GM18909 (cell line): ENCODE measurements at regions not wholly inside any gene's neighbourhood (a gene's known extent, or its start where the extent isn't known, plus 50 kb on each side); places are given as distances from the start of the nearest gene placed in this dataset.
"Not testable (repeated sequence)": the region's sequence is repeated elsewhere in the genome, so short reads cannot be mapped to it uniquely, and the experiment has no call there.

Experiments
- ATAC-seq: cut with Tn5 transposase; IDR thresholded peaks from one replicate; pipeline ENCODE4 v1.9.1; 2021; ENCODE audit warnings: mild to moderate bottlenecking; ENCODE audit not compliant: unreplicated experiment, poor library complexity

DNA sequence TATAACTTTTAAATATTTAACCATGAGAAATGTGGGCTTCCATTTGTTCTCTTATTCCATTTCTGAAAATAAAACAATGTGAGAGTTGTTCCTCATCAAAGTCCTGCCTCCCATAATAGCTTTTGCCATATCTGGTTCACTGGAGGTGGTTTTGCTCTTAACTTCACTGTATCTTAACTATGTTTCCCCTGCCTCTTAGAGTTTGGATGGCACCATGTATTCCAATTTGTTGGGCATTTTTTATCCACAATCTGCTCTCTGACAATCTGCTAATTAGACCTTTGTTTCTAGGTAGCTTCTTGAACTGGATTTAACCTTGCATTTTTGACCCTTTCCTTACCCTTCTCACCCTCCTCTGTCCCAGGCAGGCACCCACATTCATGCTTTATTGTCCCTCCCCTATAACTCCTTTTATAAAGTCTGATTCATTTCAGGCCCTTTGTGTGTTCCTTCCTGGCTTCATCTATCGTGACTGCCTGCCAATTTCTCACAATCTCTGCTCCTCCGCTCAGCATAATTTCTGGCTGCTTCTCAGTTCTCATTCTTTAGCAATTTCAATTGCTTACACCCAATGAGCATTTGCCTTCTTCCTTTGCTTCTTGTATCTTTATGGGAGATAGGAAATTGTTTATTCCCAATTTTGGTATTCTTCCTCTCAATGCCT is 144.2 kb upstream of the ARHGEF26 start:
- ATAC-seq: no peak

GRCh38 chr3:153978006-153978405 is 143.2 kb upstream of the ARHGEF26 start:
- ATAC-seq: no peak

DNA sequence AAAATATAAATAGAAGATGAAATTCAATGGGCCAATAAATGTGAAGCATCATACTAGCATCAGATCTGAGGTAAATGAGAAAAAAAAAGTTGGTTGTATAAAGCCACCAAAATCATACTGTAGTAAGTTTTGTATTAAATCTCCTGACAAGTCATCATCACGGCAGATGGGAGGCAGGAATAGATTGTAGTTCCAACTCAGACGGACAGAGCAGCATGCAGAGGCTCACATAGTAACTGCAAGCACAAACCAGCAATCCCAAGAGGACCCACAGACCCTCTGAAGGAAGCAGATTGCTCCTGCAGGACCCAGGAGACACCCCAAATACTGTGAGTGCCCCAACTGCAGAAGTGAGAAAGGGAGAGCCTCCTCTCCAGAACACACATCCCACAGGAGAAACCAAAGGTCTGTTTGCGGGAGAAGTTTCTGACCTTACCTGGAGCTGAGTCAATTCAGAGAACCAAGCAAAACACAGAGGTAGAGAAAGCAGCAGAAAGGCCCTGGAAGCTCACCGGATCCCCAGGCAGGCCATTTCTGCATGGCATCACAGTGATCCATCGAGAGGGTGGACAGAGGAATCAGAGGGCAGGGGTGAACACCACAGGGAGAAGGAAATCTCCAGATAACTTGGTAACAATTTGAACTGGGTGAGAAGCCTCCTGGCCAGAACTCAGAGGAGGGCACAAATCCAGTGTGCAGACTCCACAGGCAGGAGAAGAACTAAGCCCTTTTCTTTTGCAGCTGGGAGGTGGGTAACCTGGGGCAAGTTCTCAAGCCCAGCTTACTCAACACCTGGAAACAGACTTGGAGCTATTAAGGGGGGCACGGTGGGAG is 141.6 kb upstream of the ARHGEF26 start:
- no peak for ATAC-seq

DNA sequence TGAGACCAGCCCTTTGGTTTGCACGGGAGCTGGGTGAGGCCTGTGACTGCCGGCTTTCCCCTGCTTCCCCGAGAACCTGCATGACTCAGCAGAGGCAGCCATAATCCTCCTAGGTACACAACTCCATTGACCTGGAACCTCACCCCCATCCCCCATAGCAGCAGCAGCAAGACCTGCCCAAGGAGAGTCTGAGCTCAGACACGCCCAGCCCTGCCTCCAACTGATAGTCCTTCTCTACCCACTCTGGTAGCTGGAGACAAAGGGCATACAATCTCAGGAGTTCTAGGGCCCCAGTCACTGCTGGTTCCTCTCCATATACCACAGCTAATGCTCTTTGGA is 141.0 kb upstream of the ARHGEF26 start:
- ATAC-seq: no peak

DNA sequence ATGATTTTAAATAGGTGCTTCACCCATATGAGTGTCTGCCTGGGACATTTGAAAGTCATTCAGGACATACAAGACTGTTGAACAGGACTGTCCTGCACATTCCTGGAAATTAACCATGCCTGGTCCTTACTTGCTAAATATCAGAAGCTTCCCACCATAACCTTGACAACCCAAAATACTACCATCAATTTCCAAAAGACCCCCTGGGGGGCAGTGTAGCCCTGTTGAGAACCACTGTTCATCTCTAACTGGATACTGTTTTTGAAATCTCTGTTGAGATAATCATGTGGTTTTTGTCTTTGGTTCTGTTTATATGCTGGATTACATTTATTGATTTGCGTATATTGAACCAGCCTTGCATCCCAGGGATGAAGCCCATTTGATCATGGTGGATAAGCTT is 123.8 kb upstream of the ARHGEF26 start:
- not testable (repeated sequence) for ATAC-seq

GRCh38 chr3:154003649-154004048 is 117.5 kb upstream of the ARHGEF26 start:
- ATAC-seq: no peak

- ATAC-seq: no peak
Observed at GRCh38 chr3:154011036-154011435, 110.2 kb upstream of the ARHGEF26 start.

- no peak for ATAC-seq
Observed at GRCh38 chr3:154013736-154014135, 107.5 kb upstream of the ARHGEF26 start.

GRCh38 chr3:154015307-154015706 is 105.9 kb upstream of the ARHGEF26 start:
- ATAC-seq: no peak

GRCh38 chr3:154018100-154018696 is 103.0 kb upstream of the ARHGEF26 start:
- peak; percentile 85 for ATAC-seq

- no peak for ATAC-seq
Observed at GRCh38 chr3:154022606-154023005, 98.6 kb upstream of the ARHGEF26 start.

DNA sequence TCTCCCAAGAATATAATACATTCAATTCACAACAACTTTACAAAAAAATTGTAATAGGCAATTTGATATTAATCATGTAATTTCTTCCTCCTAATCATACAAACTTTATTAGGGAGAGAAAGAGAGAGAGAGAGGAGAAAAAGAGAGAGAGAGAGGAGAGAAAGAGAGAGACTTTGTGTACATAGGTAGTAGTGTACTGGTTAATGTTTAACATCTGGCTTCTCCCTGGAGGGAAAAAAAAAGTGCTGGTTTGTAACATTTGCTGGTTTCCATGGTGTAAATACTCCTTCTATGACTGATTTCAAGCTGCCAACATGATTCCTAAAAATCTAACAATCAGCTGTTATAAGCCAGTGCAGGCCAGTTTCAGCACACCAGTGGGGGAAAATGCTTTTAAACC is 98.0 kb upstream of the ARHGEF26 start:
- ATAC-seq: no peak

GRCh38 chr3:154025007-154025406 is 96.2 kb upstream of the ARHGEF26 start:
- no peak for ATAC-seq

GRCh38 chr3:154029926-154030325 is 91.3 kb upstream of the ARHGEF26 start:
- no peak for ATAC-seq

DNA sequence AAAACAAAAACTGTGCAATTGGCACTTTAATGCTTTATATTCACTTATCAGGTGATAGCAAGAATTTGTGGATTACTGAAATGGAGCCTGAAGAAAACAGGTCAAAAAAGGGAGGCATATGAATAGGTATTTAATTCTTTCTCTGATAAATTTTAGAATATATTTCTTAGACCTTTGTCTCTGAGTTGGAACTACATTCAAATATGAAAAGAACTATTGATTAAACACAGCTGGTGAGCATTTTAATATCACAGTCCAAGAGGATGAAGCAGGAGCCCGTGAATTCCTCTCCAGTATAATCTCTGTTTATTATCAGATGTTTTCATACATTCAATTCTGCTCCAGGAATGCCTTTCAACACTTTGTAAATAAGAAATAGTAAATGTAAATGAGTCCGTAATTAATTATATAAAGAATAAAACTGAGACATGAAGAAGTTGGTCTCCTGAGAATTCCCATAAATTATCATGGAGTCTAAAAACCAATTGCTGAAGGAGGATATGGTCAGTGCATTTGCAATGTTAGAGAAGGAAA is 86.3 kb upstream of the ARHGEF26 start:
- no peak for ATAC-seq

DNA sequence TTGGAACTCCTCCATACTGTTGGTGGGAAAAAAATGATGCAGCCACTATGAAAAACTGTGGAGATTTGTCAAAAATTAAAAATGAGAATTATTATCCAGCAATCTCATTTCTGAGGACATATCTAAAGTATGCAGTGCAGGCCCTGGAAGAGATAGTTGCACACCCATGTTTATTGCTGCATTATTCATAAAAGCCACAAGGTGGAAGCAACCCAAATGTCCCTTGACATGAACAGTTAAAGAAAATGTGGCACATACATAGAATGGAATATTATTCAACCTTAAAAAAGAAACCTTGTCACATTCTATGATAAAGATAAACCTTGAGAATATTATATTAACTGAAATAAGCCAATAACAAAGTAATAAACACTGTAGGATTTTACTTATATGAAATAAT is 80.9 kb upstream of the ARHGEF26 start:
- peak; percentile 80 for ATAC-seq

DNA sequence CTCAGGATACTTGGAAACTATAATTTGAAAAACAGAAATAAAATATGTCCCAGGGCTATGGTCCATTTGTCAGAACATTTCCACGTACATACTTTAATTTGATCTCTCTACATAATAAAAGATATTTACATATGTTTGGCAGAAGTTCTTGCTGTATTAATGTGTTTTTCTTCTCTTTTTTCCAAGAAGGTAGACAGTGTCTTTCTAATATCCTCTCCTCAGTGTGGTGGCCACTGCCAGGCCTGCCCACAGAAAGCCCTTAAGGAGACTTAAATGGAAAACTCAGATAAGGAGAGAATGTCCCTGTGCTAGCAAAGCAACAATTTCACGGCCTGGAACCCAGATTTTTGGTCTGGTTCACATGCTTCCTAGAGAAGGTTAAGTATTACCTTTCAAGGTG is 76.5 kb upstream of the ARHGEF26 start:
- ATAC-seq: no peak

- no peak for ATAC-seq
Observed at GRCh38 chr3:154050216-154050615, 71.0 kb upstream of the ARHGEF26 start.

- ATAC-seq: no peak
Observed at GRCh38 chr3:154050766-154051165, 70.4 kb upstream of the ARHGEF26 start.

DNA sequence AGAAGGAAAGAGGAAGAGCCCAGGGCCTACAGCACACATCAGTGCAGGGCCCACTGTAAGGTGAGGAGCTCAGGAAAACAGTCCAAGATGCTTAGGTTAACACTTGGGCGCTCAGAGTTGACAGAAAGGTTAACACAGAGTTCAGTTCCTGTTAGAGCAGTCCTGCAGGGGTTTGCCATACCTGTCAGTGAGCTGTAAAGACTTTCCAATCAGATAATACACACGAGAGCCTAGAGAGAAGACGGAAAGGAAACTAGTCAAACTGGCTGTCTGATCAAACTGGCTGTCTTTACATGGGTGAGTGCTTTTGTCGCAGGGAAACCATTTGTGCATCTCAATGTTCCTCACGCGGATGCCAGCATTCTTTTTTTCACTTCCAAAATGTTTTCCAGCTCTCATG is 61.4 kb upstream of the ARHGEF26 start:
- no peak for ATAC-seq

DNA sequence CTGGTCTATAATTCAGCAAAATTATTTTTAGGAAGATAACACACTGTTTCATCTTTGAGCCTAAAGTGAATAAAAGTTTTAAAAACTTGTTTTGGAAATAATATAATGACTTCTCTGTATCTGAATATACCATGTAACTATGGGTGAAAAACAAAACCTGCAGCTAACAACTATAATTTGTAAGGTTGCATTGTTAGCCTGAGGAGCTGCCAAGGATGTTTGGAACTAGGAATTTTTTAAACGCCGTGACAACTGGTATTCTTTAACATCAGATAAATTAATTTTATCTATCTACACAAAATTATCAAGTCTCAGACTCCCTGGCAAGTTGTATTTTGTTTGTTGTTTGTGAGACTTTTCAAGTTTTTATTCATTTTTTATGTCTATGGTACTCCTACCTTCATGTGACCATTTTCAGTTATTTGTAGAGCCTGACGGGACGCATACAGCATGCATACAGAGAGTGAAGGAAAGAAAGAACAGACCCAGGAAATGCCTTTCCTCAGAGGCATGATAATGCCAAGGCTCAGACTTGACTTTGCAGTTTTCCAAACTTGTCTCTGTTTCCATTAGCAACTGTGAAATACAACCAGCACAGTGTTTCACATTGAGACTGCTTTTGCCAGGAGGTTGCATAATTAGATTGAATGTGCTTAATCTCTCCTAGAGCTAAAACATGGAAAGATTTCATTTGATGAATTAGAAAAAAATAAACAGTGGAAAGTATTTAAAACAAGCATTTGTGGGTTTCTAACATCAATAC is 60.8 kb upstream of the ARHGEF26 start:
- ATAC-seq: no peak
